ENCODE measurements at regions not wholly inside any gene's neighbourhood (a gene's known extent, or its start where the extent isn't known, plus 50 kb on each side); places are given as distances from the start of the nearest gene placed in this dataset.

- no peaks in the 10 kb centered on the region for H3K27me3 ChIP-seq (ENCODE audit: control insufficient read depth, insufficient read depth, low read length)
- no peak overlapping the region for H3K4me3 ChIP-seq (ENCODE audit: low read length)
- H3K36me3 ChIP-seq (ENCODE audit: control insufficient read depth, low read depth, low read length): no peaks in the 10 kb centered on the region
- no peaks in the 10 kb centered on the region for H3K9me3 ChIP-seq (ENCODE audit: control insufficient read depth, low read depth, low read length)
- no peaks in the 10 kb centered on the region for H3K4me1 ChIP-seq (ENCODE audit: control insufficient read depth, low read depth, low read length)
- no peak overlapping the region for H3K27ac ChIP-seq (ENCODE audit: low read length)
- H3K9ac ChIP-seq (ENCODE audit: low read length): no peak overlapping the region
These were observed 462.9 kb upstream of the MIS18BP1 start for GRCh38 chr14:45715946-45716345.

DNA sequence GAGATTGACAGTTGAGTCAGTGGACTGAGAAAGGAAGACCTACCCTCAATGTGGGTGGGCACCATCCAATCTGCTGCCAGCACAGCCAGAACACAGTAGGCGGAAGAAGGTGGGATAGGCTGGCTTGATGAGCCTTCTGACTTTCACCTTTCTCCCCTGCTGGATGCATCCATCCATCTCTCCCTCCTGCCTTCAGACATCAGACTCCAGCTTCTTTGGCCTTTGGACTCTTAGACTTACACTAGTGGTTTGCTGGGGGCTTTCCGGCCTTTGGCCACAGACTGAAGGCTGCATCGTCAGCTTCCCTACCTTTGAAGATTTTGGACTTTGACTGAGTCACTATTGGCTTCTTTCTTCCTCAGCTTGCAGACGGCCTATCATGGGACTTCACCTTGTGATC is 456.5 kb upstream of the MIS18BP1 start:
- H3K27ac ChIP-seq (ENCODE audit: low read length): no peak overlapping the region
- H3K9me3 ChIP-seq (ENCODE audit: control insufficient read depth, low read depth, low read length): no peaks in the 10 kb centered on the region
- no peak overlapping the region for H3K4me3 ChIP-seq (ENCODE audit: low read length)
- H3K4me1 ChIP-seq (ENCODE audit: control insufficient read depth, low read depth, low read length): peaks cover 3% of the 10 kb centered on the region
- H3K9ac ChIP-seq (ENCODE audit: low read length): no peak overlapping the region
- no peaks in the 10 kb centered on the region for H3K36me3 ChIP-seq (ENCODE audit: control insufficient read depth, low read depth, low read length)
- H3K27me3 ChIP-seq (ENCODE audit: control insufficient read depth, insufficient read depth, low read length): no peaks in the 10 kb centered on the region

- no peak overlapping the region for H3K9ac ChIP-seq (ENCODE audit: low read length)
- H3K4me1 ChIP-seq (ENCODE audit: control insufficient read depth, low read depth, low read length): peaks cover 3% of the 10 kb centered on the region
- no peaks in the 10 kb centered on the region for H3K9me3 ChIP-seq (ENCODE audit: control insufficient read depth, low read depth, low read length)
- no peaks in the 10 kb centered on the region for H3K27me3 ChIP-seq (ENCODE audit: control insufficient read depth, insufficient read depth, low read length)
- H3K36me3 ChIP-seq (ENCODE audit: control insufficient read depth, low read depth, low read length): no peaks in the 10 kb centered on the region
- no peak overlapping the region for H3K27ac ChIP-seq (ENCODE audit: low read length)
- no peak overlapping the region for H3K4me3 ChIP-seq (ENCODE audit: low read length)
These were observed 453.0 kb upstream of the MIS18BP1 start for GRCh38 chr14:45705940-45706534.

DNA sequence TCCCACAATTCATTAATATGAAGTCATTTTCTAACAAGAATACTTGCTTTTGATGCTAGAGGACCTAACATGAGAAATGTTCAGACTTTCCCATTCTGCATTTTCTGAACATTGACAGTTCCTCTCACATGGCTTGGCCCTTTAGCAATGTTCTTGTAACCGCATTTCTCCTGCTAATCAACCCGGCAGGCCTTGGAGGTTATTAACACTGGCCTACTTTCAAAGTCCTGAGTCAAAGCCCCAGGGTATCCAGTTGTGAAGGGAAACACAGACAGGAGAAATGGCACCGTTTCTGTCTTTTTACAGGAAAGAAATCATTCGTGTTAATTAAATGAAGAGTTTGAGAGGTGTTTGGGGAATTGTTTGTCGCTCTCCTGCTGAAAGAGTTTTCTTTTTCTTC is 446.5 kb upstream of the MIS18BP1 start:
- Histone ChIP-seq H3K4me3 (ENCODE audit: low read length) (no peak overlapping the region), H3K27ac (ENCODE audit: low read length) (no peak overlapping the region), H3K9me3 (ENCODE audit: control insufficient read depth, low read depth, low read length) (no peaks in the 10 kb centered on the region), H3K9ac (ENCODE audit: low read length) (no peak overlapping the region), H3K4me1 (ENCODE audit: control insufficient read depth, low read depth, low read length) (no peaks in the 10 kb centered on the region), H3K36me3 (ENCODE audit: control insufficient read depth, low read depth, low read length) (no peaks in the 10 kb centered on the region), H3K27me3 (ENCODE audit: control insufficient read depth, insufficient read depth, low read length) (no peaks in the 10 kb centered on the region)

DNA sequence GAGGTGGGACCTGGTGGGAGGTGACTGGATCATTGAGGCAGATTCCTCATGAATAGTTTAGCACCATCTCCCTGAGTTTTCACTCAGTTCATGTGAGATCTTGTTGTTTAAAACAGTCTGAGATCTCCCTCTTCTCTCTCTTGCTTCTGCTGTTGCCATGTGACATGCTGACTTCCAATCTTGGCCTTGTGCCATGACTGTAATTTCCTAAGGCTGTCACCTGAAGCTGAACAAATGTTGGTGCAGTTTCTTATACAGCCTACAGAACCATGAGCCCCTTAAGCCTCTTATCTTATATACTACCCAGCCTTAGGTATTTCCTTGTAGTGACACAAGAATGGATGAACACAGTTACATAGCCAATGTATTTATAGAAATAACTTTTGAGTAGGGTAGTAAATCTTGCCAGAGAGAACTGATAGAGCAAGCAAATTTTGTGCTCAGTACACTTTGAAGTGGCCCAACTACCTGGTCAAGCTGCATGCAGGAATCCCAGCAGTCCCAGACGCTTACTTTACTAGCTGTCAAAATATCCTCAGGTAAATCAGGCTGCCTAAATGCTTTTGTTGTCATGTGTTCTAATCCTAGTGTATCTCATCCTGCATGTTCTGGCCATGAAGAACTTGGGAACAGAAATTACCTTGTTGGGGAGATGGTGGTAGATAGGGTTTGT is 445.6 kb upstream of the MIS18BP1 start:
- Histone ChIP-seq H3K9ac (ENCODE audit: low read length) (no peak overlapping the region), H3K4me3 (ENCODE audit: low read length) (no peak overlapping the region), H3K4me1 (ENCODE audit: control insufficient read depth, low read depth, low read length) (no peaks in the 10 kb centered on the region), H3K27ac (ENCODE audit: low read length) (no peak overlapping the region), H3K36me3 (ENCODE audit: control insufficient read depth, low read depth, low read length) (no peaks in the 10 kb centered on the region), H3K9me3 (ENCODE audit: control insufficient read depth, low read depth, low read length) (no peaks in the 10 kb centered on the region), H3K27me3 (ENCODE audit: control insufficient read depth, insufficient read depth, low read length) (no peaks in the 10 kb centered on the region)

DNA sequence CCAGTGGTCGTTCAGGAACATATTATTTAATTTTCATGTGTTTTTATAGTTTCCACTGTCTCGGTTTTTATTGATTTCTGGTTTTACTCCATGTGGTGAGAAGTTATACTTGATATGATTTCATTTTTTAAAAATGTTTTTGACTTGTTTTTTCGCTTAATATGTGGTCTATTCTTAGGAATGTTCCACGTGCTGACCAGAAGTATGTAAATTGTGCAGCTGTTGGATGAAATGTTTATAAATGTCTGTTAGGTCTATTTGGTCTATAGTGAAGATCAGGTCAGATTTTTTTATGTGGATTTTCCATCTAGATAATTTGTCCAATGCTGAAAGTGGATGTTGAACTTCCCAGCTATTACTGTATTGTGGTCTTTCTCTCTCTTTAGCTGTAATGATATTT is 433.8 kb upstream of the MIS18BP1 start:
- Histone ChIP-seq H3K27me3 (ENCODE audit: control insufficient read depth, insufficient read depth, low read length) (no peaks in the 10 kb centered on the region), H3K36me3 (ENCODE audit: control insufficient read depth, low read depth, low read length) (no peaks in the 10 kb centered on the region), H3K9ac (ENCODE audit: low read length) (no peak overlapping the region), H3K4me1 (ENCODE audit: control insufficient read depth, low read depth, low read length) (no peaks in the 10 kb centered on the region), H3K9me3 (ENCODE audit: control insufficient read depth, low read depth, low read length) (peaks cover 10% of the 10 kb centered on the region), H3K27ac (ENCODE audit: low read length) (no peak overlapping the region), H3K4me3 (ENCODE audit: low read length) (no peak overlapping the region)

DNA sequence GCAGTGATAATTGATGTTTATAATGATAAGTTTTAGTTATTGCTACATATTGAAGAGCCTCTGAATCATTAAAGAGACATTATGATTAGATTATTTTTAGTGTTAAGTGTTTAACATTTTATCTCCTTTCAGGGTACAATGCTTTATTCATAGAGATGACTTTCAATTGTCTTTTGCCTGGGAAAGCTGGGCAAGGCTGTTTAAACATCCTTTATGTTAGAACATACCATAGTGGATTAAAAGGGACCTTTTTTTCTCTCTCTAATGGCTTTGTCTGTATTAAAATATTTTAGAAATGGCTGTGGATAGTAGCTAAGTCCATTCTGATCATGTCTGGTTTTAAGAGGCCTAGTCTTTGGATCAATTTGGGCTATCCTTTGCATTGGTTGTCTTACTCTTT is 427.5 kb upstream of the MIS18BP1 start:
- Histone ChIP-seq H3K27me3 (ENCODE audit: control insufficient read depth, insufficient read depth, low read length) (no peaks in the 10 kb centered on the region), H3K9ac (ENCODE audit: low read length) (no peak overlapping the region), H3K36me3 (ENCODE audit: control insufficient read depth, low read depth, low read length) (no peaks in the 10 kb centered on the region), H3K9me3 (ENCODE audit: control insufficient read depth, low read depth, low read length) (peaks cover 5% of the 10 kb centered on the region), H3K4me1 (ENCODE audit: control insufficient read depth, low read depth, low read length) (no peaks in the 10 kb centered on the region), H3K4me3 (ENCODE audit: low read length) (no peak overlapping the region), H3K27ac (ENCODE audit: low read length) (no peak overlapping the region)

- Histone ChIP-seq H3K36me3 (ENCODE audit: control insufficient read depth, low read depth, low read length) (no peaks in the 10 kb centered on the region), H3K27ac (ENCODE audit: low read length) (no peak overlapping the region), H3K4me3 (ENCODE audit: low read length) (no peak overlapping the region), H3K9ac (ENCODE audit: low read length) (no peak overlapping the region), H3K4me1 (ENCODE audit: control insufficient read depth, low read depth, low read length) (no peaks in the 10 kb centered on the region), H3K27me3 (ENCODE audit: control insufficient read depth, insufficient read depth, low read length) (no peaks in the 10 kb centered on the region), H3K9me3 (ENCODE audit: control insufficient read depth, low read depth, low read length) (peaks cover 5% of the 10 kb centered on the region)
These were observed 426.9 kb upstream of the MIS18BP1 start for GRCh38 chr14:45679853-45680252.

DNA sequence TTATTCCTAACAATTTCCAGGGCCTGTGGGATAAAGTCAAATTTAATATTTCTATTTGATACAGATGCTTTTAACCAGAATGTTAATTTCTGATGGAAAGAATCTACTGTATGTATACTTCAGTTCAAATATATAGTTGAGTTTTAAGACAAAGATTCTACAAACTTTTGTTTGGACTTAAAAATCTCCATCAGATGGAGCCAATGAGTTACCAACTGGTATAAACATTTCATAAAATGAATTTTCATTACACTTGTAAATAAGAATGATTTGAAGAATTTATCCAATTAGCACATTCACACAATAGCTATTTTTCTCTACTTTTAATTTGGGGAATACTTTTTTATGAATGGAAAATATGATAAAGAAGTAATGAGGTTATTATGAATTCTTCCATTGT is 425.2 kb upstream of the MIS18BP1 start:
- Histone ChIP-seq H3K4me1 (ENCODE audit: control insufficient read depth, low read depth, low read length) (no peaks in the 10 kb centered on the region), H3K36me3 (ENCODE audit: control insufficient read depth, low read depth, low read length) (no peaks in the 10 kb centered on the region), H3K9ac (ENCODE audit: low read length) (no peak overlapping the region), H3K4me3 (ENCODE audit: low read length) (no peak overlapping the region), H3K27me3 (ENCODE audit: control insufficient read depth, insufficient read depth, low read length) (no peaks in the 10 kb centered on the region), H3K9me3 (ENCODE audit: control insufficient read depth, low read depth, low read length) (no peaks in the 10 kb centered on the region), H3K27ac (ENCODE audit: low read length) (no peak overlapping the region)

DNA sequence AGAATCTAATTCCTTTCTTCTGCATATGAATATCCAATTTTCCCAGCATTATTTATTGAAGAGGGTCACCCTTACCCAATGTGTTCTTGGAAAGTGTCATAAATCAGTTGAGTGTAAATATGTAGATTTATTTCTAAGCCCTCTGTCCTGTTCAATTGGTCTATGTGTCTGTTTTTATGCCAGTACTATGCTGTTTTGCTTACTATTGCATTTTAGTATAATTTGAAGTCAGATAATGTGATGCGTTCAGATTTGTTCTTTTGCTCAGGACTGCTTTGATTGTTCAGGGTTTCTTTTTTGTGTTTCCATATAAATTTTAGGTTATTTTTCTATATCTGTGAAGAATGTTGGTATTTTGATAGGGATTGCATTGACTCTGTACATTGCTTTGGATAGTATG is 420.4 kb upstream of the MIS18BP1 start:
- Histone ChIP-seq H3K27ac (ENCODE audit: low read length) (no peak overlapping the region), H3K27me3 (ENCODE audit: control insufficient read depth, insufficient read depth, low read length) (no peaks in the 10 kb centered on the region), H3K4me1 (ENCODE audit: control insufficient read depth, low read depth, low read length) (no peaks in the 10 kb centered on the region), H3K4me3 (ENCODE audit: low read length) (no peak overlapping the region), H3K9ac (ENCODE audit: low read length) (no peak overlapping the region), H3K36me3 (ENCODE audit: control insufficient read depth, low read depth, low read length) (no peaks in the 10 kb centered on the region), H3K9me3 (ENCODE audit: control insufficient read depth, low read depth, low read length) (no peaks in the 10 kb centered on the region)

DNA sequence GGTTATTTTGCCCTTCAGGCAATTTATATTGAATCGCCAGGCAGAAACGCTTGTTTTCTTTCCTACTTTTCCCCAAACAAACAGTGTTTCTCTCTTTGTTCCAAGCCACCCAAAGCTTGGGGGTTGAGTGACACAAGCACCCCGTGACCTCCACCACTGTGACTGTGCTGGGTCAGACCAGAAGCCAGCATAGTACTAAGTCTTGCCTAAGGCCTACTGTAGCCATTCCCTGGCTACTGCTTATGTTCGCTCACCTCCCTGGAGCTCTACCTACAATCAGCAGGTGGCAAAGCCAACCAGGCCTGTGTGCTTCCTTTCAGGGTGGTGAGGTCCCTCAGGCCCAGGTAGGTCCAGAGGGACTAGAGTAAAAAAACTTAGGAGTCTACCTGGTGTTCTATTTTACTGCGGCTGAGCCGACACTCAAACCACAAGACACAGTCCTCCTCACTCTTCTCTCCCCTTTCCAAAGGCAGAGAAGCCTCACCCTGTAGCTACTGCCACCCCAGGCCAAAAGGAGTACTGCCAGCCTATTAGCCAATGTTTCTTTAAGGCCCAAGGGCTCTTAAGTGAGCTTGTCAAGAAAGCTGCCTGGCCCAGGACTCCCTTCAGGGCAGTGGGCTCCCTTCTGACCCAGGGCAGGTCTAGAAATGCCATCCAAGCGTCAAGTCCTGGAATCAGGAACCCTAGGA is 411.8 kb upstream of the MIS18BP1 start:
- Histone ChIP-seq H3K4me1 (ENCODE audit: control insufficient read depth, low read depth, low read length) (no peaks in the 10 kb centered on the region), H3K27ac (ENCODE audit: low read length) (no peak overlapping the region), H3K9me3 (ENCODE audit: control insufficient read depth, low read depth, low read length) (no peaks in the 10 kb centered on the region), H3K36me3 (ENCODE audit: control insufficient read depth, low read depth, low read length) (no peaks in the 10 kb centered on the region), H3K27me3 (ENCODE audit: control insufficient read depth, insufficient read depth, low read length) (no peaks in the 10 kb centered on the region), H3K9ac (ENCODE audit: low read length) (no peak overlapping the region), H3K4me3 (ENCODE audit: low read length) (no peak overlapping the region)

DNA sequence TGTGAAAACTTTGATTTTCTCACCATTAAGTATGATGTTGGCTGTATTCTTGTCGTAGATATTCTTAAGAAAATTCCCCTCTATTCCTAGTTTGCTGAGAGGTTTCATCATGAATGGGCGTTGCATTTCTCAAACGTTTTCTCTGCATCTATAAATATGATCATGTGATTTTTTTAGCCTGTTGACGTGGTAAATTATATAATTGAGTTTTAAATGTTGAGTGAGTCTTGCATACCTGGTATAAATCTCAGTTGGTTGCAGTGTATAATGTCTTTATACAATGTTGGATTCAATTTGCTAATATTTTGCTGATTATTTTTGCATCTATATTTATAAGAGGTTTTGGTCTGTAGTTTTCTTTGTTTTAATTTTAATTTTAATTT is 405.9 kb upstream of the MIS18BP1 start:
- no peak overlapping the region for H3K9ac ChIP-seq (ENCODE audit: low read length)
- H3K9me3 ChIP-seq (ENCODE audit: control insufficient read depth, low read depth, low read length): no peaks in the 10 kb centered on the region
- H3K27me3 ChIP-seq (ENCODE audit: control insufficient read depth, insufficient read depth, low read length): no peaks in the 10 kb centered on the region
- no peaks in the 10 kb centered on the region for H3K4me1 ChIP-seq (ENCODE audit: control insufficient read depth, low read depth, low read length)
- no peaks in the 10 kb centered on the region for H3K36me3 ChIP-seq (ENCODE audit: control insufficient read depth, low read depth, low read length)
- H3K27ac ChIP-seq (ENCODE audit: low read length): no peak overlapping the region
- H3K4me3 ChIP-seq (ENCODE audit: low read length): no peak overlapping the region
